K562 (cell line): ENCODE measurements at regions not wholly inside any gene's neighbourhood (a gene's known extent, or its start where the extent isn't known, plus 50 kb on each side); places are given as distances from the start of the nearest gene placed in this dataset.

ENCODE experiments used
- ARID3A ChIP-seq: IDR thresholded peaks from 2 replicates; pipeline ENCODE4 v1.6.1; 2012; ENCODE audit warnings: low read depth, low read length, improper control_type of control experiment, borderline replicate concordance
- CBFA2T2 ChIP-seq: fragments of 450-650 bp; conservative IDR thresholded peaks from 2 replicates; pipeline ENCODE4 v1.6.1; 2017; ENCODE audit warnings: mild to moderate bottlenecking
- CEBPG ChIP-seq, 3 experiments: fragments of 200-800 bp in 1 of 3; sonication (Bioruptor generic) in 1 of 3; sonication (generic) in 1 of 3; formaldehyde crosslinking in 1 of 3; IDR thresholded peaks in 2 of 3; conservative IDR thresholded peaks in 1 of 3; 2 replicates each; pipeline versions ENCODE4 v1.6.1 to v1.8.0; 2016 to 2022; ENCODE audit warnings: missing compliant biosample characterization in 2 of 3, missing genetic modification characterization in 2 of 3, mild to moderate bottlenecking in 1 of 3, missing genetic modification reagents in 1 of 3
- DACH1 ChIP-seq: fragments of 450-650 bp; IDR thresholded peaks from 2 replicates; pipeline ENCODE4 v1.6.1; 2018; ENCODE audit not compliant: partially characterized antibody
- HLTF ChIP-seq: fragments of 450-650 bp; IDR thresholded peaks from 2 replicates; pipeline ENCODE4 v1.6.1; 2016
- MED1 ChIP-seq: sonication (generic); formaldehyde crosslinking; IDR thresholded peaks from 2 replicates; pipeline ENCODE4 v1.8.1; 2023; ENCODE audit warnings: missing genetic modification reagents, borderline replicate concordance
- MEF2D ChIP-seq: conservative IDR thresholded peaks from 2 replicates; pipeline ENCODE4 v1.6.1; 2016; ENCODE audit warnings: low read depth, missing genetic modification characterization, missing compliant biosample characterization
- MNT ChIP-seq, 2 experiments: fragments of 450-650 bp; conservative IDR thresholded peaks; 2 replicates each; pipeline ENCODE4 v1.6.1; 2017; ENCODE audit warnings: mild to moderate bottlenecking in 2 of 2, moderate library complexity in 2 of 2
- NFRKB ChIP-seq: fragments of 450-650 bp; IDR thresholded peaks from 2 replicates; pipeline ENCODE4 v1.6.1; 2016; ENCODE audit warnings: low read depth
- NR3C1 ChIP-seq: sonication (generic); formaldehyde crosslinking; IDR thresholded peaks from 2 replicates; pipeline ENCODE4 v1.8.1; 2022; ENCODE audit warnings: missing genetic modification reagents
- POLR2AphosphoS2 ChIP-seq: IDR thresholded peaks from 2 replicates; pipeline ENCODE4 v1.6.1; 2012; ENCODE audit warnings: low read length, improper control_type of control experiment
- RFX1 ChIP-seq: fragments of 450-650 bp; IDR thresholded peaks from 2 replicates; pipeline ENCODE4 v1.6.1; 2016; ENCODE audit warnings: mild to moderate bottlenecking, moderate library complexity
- SFPQ ChIP-seq: fragments of 200-400 bp; formaldehyde crosslinking; IDR thresholded peaks from 2 replicates; pipeline ENCODE4 v1.6.1; 2017; ENCODE audit warnings: mild to moderate bottlenecking, low read depth, low read length, moderate library complexity
- SIX5 ChIP-seq, 2 experiments: IDR thresholded peaks; 2 replicates each; pipeline ENCODE4 v1.6.1; 2011; ENCODE audit warnings: low read length in 2 of 2, borderline replicate concordance in 1 of 2, low read depth in 1 of 2, mild to moderate bottlenecking in 1 of 2, moderate library complexity in 1 of 2; ENCODE audit not compliant: insufficient read depth in 1 of 2
- TAF15 ChIP-seq: fragments of 200-400 bp; formaldehyde crosslinking; IDR thresholded peaks from 2 replicates; pipeline ENCODE4 v1.6.1; 2017; ENCODE audit warnings: mild to moderate bottlenecking, low read depth, low read length, moderate library complexity
- TARDBP ChIP-seq: fragments of 450-650 bp; IDR thresholded peaks from 2 replicates; pipeline ENCODE4 v1.6.1; 2016
- TBP ChIP-seq: optimal IDR thresholded peaks from 2 replicates; pipeline ENCODE3; 2011; ENCODE audit warnings: low read depth, low read length, improper control_type of control experiment
- TEAD4 ChIP-seq, 2 experiments: sonication (generic) in 1 of 2; formaldehyde crosslinking in 1 of 2; IDR thresholded peaks; 2 replicates each; pipeline versions ENCODE4 v1.6.1 to v1.8.0; 2012 to 2022; ENCODE audit warnings: borderline replicate concordance in 1 of 2, inconsistent platforms in 1 of 2, low read length in 1 of 2, mild to moderate bottlenecking in 1 of 2, missing genetic modification reagents in 1 of 2
- ZMIZ1 ChIP-seq, 2 experiments: fragments of 150-350 bp in 1 of 2; IDR thresholded peaks; 2 replicates each; pipeline ENCODE4 v1.6.1; 2012 to 2016; ENCODE audit warnings: low read depth in 2 of 2, low read length in 2 of 2, mild to moderate bottlenecking in 1 of 2, moderate library complexity in 1 of 2
- ZNF24 ChIP-seq: fragments of 450-650 bp; IDR thresholded peaks from 2 replicates; pipeline ENCODE4 v1.6.1; 2016
- ZNF408 ChIP-seq: fragments of 250-450 bp; sonication (Bioruptor Pico); IDR thresholded peaks from 2 replicates; pipeline ENCODE4 v1.4.0; 2020; ENCODE audit warnings: low read depth, mild to moderate bottlenecking, moderate library complexity

- TF ChIP-seq ZMIZ1 (IDR thresholded peaks at IDR 0.05; ENCODE audit: low read depth in 2 of 2, low read length in 2 of 2): no peak
- no peak for TF ChIP-seq CEBPG (CRISPR knock-in tag; IDR thresholded peaks at IDR 0.05)
- no peak for TF ChIP-seq CEBPG (tag; conservative IDR thresholded peaks at IDR 0.05 in 1 of 2, IDR thresholded peaks at IDR 0.05 in 1 of 2)
- no peak for TF ChIP-seq TARDBP
- TF ChIP-seq SFPQ: no peak
- TF ChIP-seq RFX1: no peak
- TF ChIP-seq SIX5 (IDR thresholded peaks at IDR 0.05; ENCODE audit: borderline replicate concordance in 1 of 2, insufficient read depth in 1 of 2, low read depth in 1 of 2, low read length in 2 of 2): no peak
- TF ChIP-seq CBFA2T2: peak; percentile 67
- no peak for TF ChIP-seq TAF15
- no peak for TF ChIP-seq ZNF24
- no peak for TF ChIP-seq MEF2D
- TF ChIP-seq ZNF408 (CRISPR knock-in tag): no peak
- TF ChIP-seq ARID3A: no peak
- TF ChIP-seq MNT (conservative IDR thresholded peaks at IDR 0.05): no peak
- TF ChIP-seq NFRKB: 0 out of 2 replicates have a peak, but pooled peaks have one; percentile 16
- TF ChIP-seq TEAD4 (IDR thresholded peaks at IDR 0.05; ENCODE audit: low read length): peak; percentile 68
- no peak for TF ChIP-seq TEAD4 (CRISPR knock-in tag; IDR thresholded peaks at IDR 0.05; ENCODE audit: borderline replicate concordance)
- no peak for TF ChIP-seq TBP
- TF ChIP-seq NR3C1 (CRISPR knock-in tag): no peak
- TF ChIP-seq HLTF: no peak
- TF ChIP-seq POLR2AphosphoS2: no peak
- TF ChIP-seq MED1 (CRISPR knock-in tag): no peak
- no peak for TF ChIP-seq DACH1
These were observed 110.2 kb downstream of the APIP start (continued) for GRCh38 chr11:34805937-34806336.
